ENCODE measurements at regions not wholly inside any gene's neighbourhood (a gene's known extent, or its start where the extent isn't known, plus 50 kb on each side); places are given as distances from the start of the nearest gene placed in this dataset.

DNA sequence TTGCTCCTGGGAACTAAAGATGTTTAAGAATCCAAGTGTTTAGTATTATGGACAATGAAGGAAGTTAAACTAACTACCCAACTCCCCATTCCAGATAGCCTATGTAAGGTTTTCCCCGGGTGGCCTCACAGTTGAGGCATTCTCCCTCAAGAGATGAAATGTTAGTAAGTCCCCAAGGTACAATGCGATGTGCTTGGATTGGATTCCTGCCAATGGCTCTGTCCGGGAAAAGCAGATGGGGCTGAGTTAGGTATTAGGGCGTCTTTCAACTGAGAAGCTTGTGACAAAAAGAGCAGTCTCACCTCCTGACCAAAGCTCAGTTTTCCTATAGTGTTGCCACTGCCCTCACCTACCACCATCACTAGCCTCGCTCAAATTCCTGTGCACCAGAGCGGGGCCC, 64.8 kb upstream of the E2F7 start:
- DNase-seq (ENCODE audit: low spot score) = no peak

DNA sequence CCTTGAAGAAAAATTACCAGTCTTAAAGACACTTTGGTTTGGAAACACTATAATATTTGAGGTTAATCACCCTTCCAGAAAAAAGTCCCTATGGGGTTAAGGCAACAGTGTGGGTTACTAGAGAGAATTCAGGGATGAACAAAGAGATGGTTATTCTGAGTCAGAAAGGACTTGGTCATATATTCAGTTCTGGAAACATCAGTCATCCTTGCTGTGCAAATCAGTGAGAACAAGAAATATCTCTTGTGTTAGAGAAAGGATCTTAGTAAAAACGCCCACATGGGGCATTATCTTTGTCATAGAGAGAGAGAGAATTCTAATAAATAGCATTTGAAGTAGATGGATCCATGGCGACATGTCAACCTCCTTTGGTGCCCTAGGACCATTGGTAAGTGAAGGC, 59.4 kb upstream of the E2F7 start:
- no peak for DNase-seq (ENCODE audit: low spot score)

DNA sequence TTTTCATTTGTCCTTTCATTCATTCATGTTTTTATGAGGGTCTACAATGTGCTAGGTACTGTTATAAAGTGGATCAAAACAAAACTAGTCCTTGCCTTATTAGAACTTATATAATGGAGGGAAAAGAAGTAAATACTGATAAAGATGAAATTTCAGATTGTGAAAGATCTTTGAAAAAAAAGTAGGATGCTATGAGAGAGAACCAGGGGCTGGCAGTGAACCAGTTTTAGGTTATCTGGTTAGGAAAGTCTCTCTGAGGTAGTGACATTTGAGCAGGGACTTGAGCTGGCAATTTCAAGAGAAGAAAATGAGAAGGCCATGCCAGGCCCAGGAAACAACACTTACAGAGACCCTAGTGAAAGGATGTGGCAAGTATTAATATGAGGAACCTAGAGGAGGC, 57.3 kb upstream of the E2F7 start:
- no peak for DNase-seq (ENCODE audit: low spot score)

DNA sequence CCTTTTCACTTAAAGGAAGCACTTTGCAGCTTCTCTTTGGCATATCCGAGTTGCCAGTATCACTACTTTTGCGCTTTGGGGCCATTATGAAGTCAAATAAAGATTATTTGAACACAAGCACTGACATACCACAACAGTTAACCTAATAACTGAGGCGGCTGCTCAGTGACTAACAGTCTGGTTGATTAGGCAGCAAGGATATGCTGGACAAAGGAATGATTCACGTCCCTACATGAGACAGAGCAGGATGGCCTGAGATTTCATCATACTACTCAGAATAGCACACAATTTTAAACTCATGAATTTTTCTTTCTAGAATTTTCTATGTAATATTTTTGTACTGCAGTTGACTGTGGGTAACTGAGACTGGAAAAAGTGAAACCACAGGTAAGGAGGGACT, 56.9 kb upstream of the E2F7 start:
- peak; percentile 21 for DNase-seq (ENCODE audit: low spot score)

DNA sequence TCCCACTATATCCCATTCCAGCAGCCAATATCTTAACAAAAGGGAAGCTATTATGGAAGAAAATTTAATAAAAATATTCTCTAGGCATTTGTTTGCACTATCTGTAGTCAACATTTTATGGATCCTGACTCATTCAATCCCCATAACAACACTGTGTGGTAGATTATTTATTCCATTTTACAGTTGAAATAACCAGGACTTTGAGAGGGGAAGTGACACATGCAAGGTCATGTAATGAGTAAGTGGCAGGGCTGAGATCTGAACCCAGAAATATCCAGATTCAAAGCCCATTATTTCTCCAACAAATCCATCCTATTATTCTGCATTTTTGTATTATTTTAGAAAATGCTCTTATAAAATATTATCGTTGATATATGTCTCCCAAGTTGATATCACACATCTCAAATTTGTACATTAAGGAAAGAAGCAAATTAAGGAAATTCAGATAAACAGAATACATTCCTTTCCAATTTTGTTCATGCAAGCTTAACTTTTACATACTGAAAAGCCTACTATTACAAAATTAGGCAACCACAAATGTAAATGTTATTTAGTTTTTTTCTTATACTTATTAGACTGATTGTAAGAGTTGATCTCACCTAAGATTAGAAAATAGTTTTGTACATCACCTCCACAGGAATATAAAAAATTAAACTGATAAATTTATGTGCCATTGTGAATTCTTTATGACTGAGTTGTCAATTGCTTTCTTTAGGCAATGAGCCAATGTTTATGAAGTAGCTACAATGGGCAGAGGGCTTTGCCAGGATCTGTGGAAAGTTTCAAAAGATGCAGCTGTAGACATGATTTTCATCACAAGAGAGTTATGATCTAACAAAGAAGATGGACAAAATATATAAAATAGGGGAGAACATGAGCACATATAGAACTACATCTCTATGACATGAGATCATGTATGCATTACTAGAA, 55.1 kb upstream of the E2F7 start:
- no peak for DNase-seq (ENCODE audit: low spot score)

DNA sequence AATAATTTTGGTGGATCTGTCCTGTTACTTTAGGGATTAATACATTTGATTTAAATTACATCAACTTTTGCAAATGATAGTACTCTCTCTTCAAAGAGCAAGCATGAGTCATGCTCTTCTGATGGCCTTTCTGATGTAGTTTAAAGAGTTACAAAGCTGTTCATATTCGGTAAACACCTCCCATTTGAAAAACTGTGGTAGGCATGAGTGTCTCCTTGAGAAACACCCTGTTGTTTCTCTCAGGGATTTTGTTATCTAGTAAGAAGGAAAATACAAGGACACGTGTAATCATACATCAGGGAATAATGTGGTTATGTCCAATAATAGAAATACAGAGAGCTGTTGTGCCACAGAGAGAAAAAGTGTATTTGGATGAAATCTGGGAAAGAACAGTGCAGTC, 53.3 kb upstream of the E2F7 start:
- DNase-seq (ENCODE audit: low spot score) = no peak

DNA sequence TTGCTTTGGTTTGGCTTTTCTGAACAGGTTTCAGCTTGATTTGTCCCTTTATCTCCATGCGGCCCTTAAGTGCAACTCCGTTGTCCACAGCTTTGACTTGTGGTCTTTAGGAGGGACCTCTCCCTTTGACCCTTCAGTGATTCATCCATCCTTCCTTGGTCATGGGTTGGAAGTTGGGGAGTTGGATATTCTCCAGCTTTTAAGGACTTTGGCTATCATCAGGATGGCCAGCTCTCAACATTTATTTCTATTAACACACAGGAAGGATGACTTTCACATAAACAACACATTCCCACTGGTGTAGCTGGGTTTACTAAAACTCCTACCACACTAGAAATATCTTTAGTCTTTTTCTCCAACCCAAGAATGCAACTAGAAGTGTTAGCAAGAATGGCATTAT, 50.9 kb upstream of the E2F7 start:
- no peak for DNase-seq (ENCODE audit: low spot score)

DNA sequence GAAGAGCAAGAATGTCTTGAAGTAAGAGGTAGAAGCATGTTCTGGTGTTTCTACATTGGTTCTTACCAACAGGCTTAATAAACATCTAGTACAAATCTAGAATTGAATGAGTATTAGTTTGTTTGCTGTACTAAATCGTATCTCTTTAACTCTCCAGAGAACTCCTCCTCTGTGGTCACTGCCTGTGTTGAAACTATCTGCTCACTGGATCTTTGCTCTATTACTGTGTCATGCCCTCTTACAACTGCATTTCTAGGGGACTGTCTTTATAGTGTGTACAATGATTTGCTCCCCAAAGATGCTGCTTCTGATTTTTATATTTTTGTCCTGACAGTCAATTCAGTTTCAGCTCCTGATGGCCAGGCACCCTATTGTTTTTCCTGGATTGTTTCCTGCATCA, 50.1 kb upstream of the E2F7 start:
- no peak for DNase-seq (ENCODE audit: low spot score)
